Kidney (tissue), 13 donors: ENCODE measurements at regions not wholly inside any gene's neighbourhood (a gene's known extent, or its start where the extent isn't known, plus 50 kb on each side); places are given as distances from the start of the nearest gene placed in this dataset.

Experiments used
- DNase-seq, 5 donors: peaks; one replicate each; pipeline ENCODE4 v3.0.0-alpha.2; 2013 to 2020
- FAIRE-seq: peaks from 2 replicates; lab custom pipeline; 2012; peaks lifted over from hg19 to GRCh38; lab: Jason Lieb, UNC
- H3K27ac ChIP-seq, 2 donors: one replicate each; pipeline ENCODE4 v1.7.0; 2013; ENCODE audit warnings: low read depth in 2 of 2, low read length in 2 of 2, inconsistent platforms in 1 of 2
- H3K27me3 ChIP-seq: one replicate; pipeline ENCODE4 v1.7.1; 2013; ENCODE audit warnings: low read length, inconsistent platforms; ENCODE audit not compliant: control insufficient read depth, insufficient read depth
- H3K36me3 ChIP-seq, 3 donors: one replicate each; pipeline versions ENCODE4 v1.7.0 to v1.7.1; 2013; ENCODE audit warnings: low read length in 3 of 3, control low read depth in 1 of 3, inconsistent platforms in 1 of 3; ENCODE audit not compliant: insufficient read depth in 3 of 3, control insufficient read depth in 2 of 3
- H3K4me1 ChIP-seq, 3 donors: one replicate each; pipeline versions ENCODE4 v1.7.0 to v1.7.1; 2013; ENCODE audit warnings: low read length in 3 of 3, inconsistent platforms in 1 of 3, low read depth in 1 of 3; ENCODE audit not compliant: control insufficient read depth in 2 of 3, insufficient read depth in 2 of 3
- H3K4me3 ChIP-seq, 3 donors: one replicate each; pipeline versions ENCODE4 v1.7.0 to v1.8.1; 2013; ENCODE audit warnings: low read length in 3 of 3, control low read depth in 1 of 3, inconsistent platforms in 1 of 3
- H3K9ac ChIP-seq, 3 donors: one replicate each; pipeline versions ENCODE4 v1.7.0 to v1.7.1; 2013; ENCODE audit warnings: low read length in 3 of 3, control low read depth in 1 of 3, inconsistent platforms in 1 of 3
- H3K9me3 ChIP-seq, 3 donors: one replicate each; pipeline versions ENCODE4 v1.7.0 to v1.7.1; 2013; ENCODE audit warnings: low read length in 3 of 3, control low read depth in 1 of 3, inconsistent platforms in 1 of 3; ENCODE audit not compliant: control insufficient read depth in 2 of 3, insufficient read depth in 1 of 3
- CTCF ChIP-seq: IDR thresholded peaks from 3 replicates; pipeline ENCODE4 v1.5.1; 2012; ENCODE audit warnings: mild to moderate bottlenecking, moderate library complexity, borderline replicate concordance; ENCODE audit not compliant: insufficient read depth; ENCODE audit errors: extremely low read depth
- intact Hi-C: fragments of 100-400 bp; cut with DNase I; formaldehyde crosslinking; loops from one replicate; pipeline ENCODE4 v1.11.1; 2022
- donor health status: control.
- donor health status: control.
- donor health status: control.
- donor health status: control.
- donor health status: control.
- donor health status: DM: yes; HTN: yes; CAD: no.
- donor health status: Normal renal cell carcinoma (clear cell type).

- DNase-seq: no peak
- no peak for FAIRE-seq
- H3K4me3 ChIP-seq: no peak overlapping the region
- H3K9me3 ChIP-seq: no peaks in the 10 kb centered on the region
- H3K27ac ChIP-seq: no peak overlapping the region
- H3K36me3 ChIP-seq: no peaks in the 10 kb centered on the region
- TF ChIP-seq CTCF: no peak
- no peaks in the 10 kb centered on the region for H3K4me1 ChIP-seq
- intact Hi-C loops: no loop called here
- H3K9ac ChIP-seq: no peak overlapping the region
- no peaks in the 10 kb centered on the region for H3K27me3 ChIP-seq
These were observed 260.4 kb upstream of the ARHGAP20 start for GRCh38 chr11:110972640-110973039.

GRCh38 chr11:110972106-110972505, 259.9 kb upstream of the ARHGAP20 start:
- no peaks in the 10 kb centered on the region for H3K27me3 ChIP-seq
- DNase-seq (no peak), FAIRE-seq (no peak)
- H3K9me3 ChIP-seq: no peaks in the 10 kb centered on the region
- H3K4me3 ChIP-seq: no peak overlapping the region
- TF ChIP-seq CTCF: no peak
- H3K9ac ChIP-seq: no peak overlapping the region
- intact Hi-C loops: no loop called here
- H3K4me1 ChIP-seq: no peaks in the 10 kb centered on the region
- H3K36me3 ChIP-seq: no peaks in the 10 kb centered on the region
- H3K27ac ChIP-seq: no peak overlapping the region

- no peaks in the 10 kb centered on the region for H3K27me3 ChIP-seq
- DNase-seq: no peak
- H3K27ac ChIP-seq: no peak overlapping the region
- intact Hi-C loops: no loop called here
- no peak overlapping the region for H3K4me3 ChIP-seq
- no peak for TF ChIP-seq CTCF
- H3K4me1 ChIP-seq: no peaks in the 10 kb centered on the region
- H3K9ac ChIP-seq: no peak overlapping the region
- no peaks in the 10 kb centered on the region for H3K9me3 ChIP-seq
- FAIRE-seq: no peak
- H3K36me3 ChIP-seq: no peaks in the 10 kb centered on the region
These were observed 258.9 kb upstream of the ARHGAP20 start for GRCh38 chr11:110971140-110971539.

GRCh38 chr11:110968348-110969062, 256.3 kb upstream of the ARHGAP20 start:
- DNase-seq (no peak), FAIRE-seq (no peak)
- Histone ChIP-seq H3K27me3 (no peaks in the 10 kb centered on the region), H3K9ac (no peak overlapping the region), H3K36me3 (no peaks in the 10 kb centered on the region), H3K4me3 (no peak overlapping the region), H3K27ac (no peak overlapping the region), H3K4me1 (no peaks in the 10 kb centered on the region), H3K9me3 (no peaks in the 10 kb centered on the region)
- TF ChIP-seq CTCF: no peak
- intact Hi-C loops: no loop called here
